ENCODE measurements at regions not wholly inside any gene's neighbourhood (a gene's known extent, or its start where the extent isn't known, plus 50 kb on each side); places are given as distances from the start of the nearest gene placed in this dataset.
"Not testable (repeated sequence)": the region's sequence is repeated elsewhere in the genome, so short reads cannot be mapped to it uniquely, and the experiment has no call there.

GRCh38 chr4:49588401-49588800 is 602.3 kb downstream of the CWH43 start:
- TF ChIP-seq EZH2 (IDR thresholded peaks at IDR 0.05); SRF (IDR thresholded peaks at IDR 0.05; ENCODE audit: low read depth); RAD21 (IDR thresholded peaks at IDR 0.05; ENCODE audit: low read depth); POLR2A (IDR thresholded peaks at IDR 0.05; ENCODE audit: borderline replicate concordance, extremely low read depth, insufficient read depth, insufficient read length); POLR2AphosphoS5 (IDR thresholded peaks at IDR 0.05; ENCODE audit: low read depth, low read length); ELF1 (IDR thresholded peaks at IDR 0.05; ENCODE audit: borderline replicate concordance, low read depth); SP1 (IDR thresholded peaks at IDR 0.05; ENCODE audit: low read depth); JUND (IDR thresholded peaks at IDR 0.05); TCF7L2 (IDR thresholded peaks at IDR 0.05; ENCODE audit: borderline replicate concordance, extremely low read depth, insufficient read depth, insufficient read length): not testable (repeated sequence)
- TF ChIP-seq, protein P1, sequence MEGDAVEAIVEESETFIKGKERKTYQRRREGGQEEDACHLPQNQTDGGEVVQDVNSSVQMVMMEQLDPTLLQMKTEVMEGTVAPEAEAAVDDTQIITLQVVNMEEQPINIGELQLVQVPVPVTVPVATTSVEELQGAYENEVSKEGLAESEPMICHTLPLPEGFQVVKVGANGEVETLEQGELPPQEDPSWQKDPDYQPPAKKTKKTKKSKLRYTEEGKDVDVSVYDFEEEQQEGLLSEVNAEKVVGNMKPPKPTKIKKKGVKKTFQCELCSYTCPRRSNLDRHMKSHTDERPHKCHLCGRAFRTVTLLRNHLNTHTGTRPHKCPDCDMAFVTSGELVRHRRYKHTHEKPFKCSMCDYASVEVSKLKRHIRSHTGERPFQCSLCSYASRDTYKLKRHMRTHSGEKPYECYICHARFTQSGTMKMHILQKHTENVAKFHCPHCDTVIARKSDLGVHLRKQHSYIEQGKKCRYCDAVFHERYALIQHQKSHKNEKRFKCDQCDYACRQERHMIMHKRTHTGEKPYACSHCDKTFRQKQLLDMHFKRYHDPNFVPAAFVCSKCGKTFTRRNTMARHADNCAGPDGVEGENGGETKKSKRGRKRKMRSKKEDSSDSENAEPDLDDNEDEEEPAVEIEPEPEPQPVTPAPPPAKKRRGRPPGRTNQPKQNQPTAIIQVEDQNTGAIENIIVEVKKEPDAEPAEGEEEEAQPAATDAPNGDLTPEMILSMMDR (IDR thresholded peaks at IDR 0.05 in 2 of 3, conservative IDR thresholded peaks at IDR 0.05 in 1 of 3; ENCODE audit: borderline replicate concordance in 1 of 3, insufficient read depth in 1 of 3, low read depth in 2 of 3, low read length in 2 of 3): not testable (repeated sequence)
- TF ChIP-seq, protein P2, sequence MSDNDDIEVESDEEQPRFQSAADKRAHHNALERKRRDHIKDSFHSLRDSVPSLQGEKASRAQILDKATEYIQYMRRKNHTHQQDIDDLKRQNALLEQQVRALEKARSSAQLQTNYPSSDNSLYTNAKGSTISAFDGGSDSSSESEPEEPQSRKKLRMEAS (IDR thresholded peaks at IDR 0.05): not testable (repeated sequence)
- TF ChIP-seq, protein P3, sequence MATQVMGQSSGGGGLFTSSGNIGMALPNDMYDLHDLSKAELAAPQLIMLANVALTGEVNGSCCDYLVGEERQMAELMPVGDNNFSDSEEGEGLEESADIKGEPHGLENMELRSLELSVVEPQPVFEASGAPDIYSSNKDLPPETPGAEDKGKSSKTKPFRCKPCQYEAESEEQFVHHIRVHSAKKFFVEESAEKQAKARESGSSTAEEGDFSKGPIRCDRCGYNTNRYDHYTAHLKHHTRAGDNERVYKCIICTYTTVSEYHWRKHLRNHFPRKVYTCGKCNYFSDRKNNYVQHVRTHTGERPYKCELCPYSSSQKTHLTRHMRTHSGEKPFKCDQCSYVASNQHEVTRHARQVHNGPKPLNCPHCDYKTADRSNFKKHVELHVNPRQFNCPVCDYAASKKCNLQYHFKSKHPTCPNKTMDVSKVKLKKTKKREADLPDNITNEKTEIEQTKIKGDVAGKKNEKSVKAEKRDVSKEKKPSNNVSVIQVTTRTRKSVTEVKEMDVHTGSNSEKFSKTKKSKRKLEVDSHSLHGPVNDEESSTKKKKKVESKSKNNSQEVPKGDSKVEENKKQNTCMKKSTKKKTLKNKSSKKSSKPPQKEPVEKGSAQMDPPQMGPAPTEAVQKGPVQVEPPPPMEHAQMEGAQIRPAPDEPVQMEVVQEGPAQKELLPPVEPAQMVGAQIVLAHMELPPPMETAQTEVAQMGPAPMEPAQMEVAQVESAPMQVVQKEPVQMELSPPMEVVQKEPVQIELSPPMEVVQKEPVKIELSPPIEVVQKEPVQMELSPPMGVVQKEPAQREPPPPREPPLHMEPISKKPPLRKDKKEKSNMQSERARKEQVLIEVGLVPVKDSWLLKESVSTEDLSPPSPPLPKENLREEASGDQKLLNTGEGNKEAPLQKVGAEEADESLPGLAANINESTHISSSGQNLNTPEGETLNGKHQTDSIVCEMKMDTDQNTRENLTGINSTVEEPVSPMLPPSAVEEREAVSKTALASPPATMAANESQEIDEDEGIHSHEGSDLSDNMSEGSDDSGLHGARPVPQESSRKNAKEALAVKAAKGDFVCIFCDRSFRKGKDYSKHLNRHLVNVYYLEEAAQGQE (IDR thresholded peaks at IDR 0.05; ENCODE audit: low read depth): not testable (repeated sequence)

Measured in HCT116 (cell line).